MM.1S (cell line): ENCODE measurements at regions not wholly inside any gene's neighbourhood (a gene's known extent, or its start where the extent isn't known, plus 50 kb on each side); places are given as distances from the start of the nearest gene placed in this dataset.

Experiments
- EZH2 ChIP-seq: fragments of 300-600 bp; sonication (generic); optimal IDR thresholded peaks from 2 replicates; pipeline ENCODE3; 2017; ENCODE audit warnings: low read depth, mild to moderate bottlenecking, antibody characterized with exemption, low read length, mixed read lengths
- EZH2phosphoT487 ChIP-seq: fragments of 300-600 bp; sonication (generic); IDR thresholded peaks from 2 replicates; pipeline ENCODE4 v1.6.1; 2018; ENCODE audit warnings: antibody characterized with exemption, low read length
- TF ChIP-seq, protein P1 (sequence below): fragments of 300-600 bp; sonication (generic); IDR thresholded peaks from 2 replicates; pipeline ENCODE4 v1.5.1; 2016; ENCODE audit warnings: antibody characterized with exemption, low read length, mixed read lengths

- TF ChIP-seq, protein P1, sequence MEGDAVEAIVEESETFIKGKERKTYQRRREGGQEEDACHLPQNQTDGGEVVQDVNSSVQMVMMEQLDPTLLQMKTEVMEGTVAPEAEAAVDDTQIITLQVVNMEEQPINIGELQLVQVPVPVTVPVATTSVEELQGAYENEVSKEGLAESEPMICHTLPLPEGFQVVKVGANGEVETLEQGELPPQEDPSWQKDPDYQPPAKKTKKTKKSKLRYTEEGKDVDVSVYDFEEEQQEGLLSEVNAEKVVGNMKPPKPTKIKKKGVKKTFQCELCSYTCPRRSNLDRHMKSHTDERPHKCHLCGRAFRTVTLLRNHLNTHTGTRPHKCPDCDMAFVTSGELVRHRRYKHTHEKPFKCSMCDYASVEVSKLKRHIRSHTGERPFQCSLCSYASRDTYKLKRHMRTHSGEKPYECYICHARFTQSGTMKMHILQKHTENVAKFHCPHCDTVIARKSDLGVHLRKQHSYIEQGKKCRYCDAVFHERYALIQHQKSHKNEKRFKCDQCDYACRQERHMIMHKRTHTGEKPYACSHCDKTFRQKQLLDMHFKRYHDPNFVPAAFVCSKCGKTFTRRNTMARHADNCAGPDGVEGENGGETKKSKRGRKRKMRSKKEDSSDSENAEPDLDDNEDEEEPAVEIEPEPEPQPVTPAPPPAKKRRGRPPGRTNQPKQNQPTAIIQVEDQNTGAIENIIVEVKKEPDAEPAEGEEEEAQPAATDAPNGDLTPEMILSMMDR, result no peak
- TF ChIP-seq EZH2, result no peak
- no peak for TF ChIP-seq EZH2phosphoT487
These were observed 135.7 kb upstream of the MGMT start for GRCh38 chr10:129331207-129331838.
